Esophagus squamous epithelium (tissue), 5 donors: ENCODE measurements at regions not wholly inside any gene's neighbourhood (a gene's known extent, or its start where the extent isn't known, plus 50 kb on each side); places are given as distances from the start of the nearest gene placed in this dataset.

ENCODE experiments used
- DNase-seq: peaks from one replicate; lab custom pipeline; 2025; lab: John Stamatoyannopoulos, UW
- H3K27ac ChIP-seq, 4 donors: fragments of 200-600 bp; sonication (generic); one replicate each; pipeline ENCODE4 v1.5.1; 2016 to 2019; ENCODE audit warnings: mild to moderate bottlenecking in 1 of 4
- H3K27me3 ChIP-seq, 4 donors: fragments of 200-600 bp; sonication (generic); 1 replicate in 3 of 4; 2 replicates in 1 of 4; pipeline versions ENCODE4 v1.5.1 to v1.6.0; 2017 to 2021; ENCODE audit warnings: antibody characterized with exemption in 1 of 4
- H3K36me3 ChIP-seq, 3 donors: fragments of 200-600 bp; sonication (generic); one replicate each; pipeline ENCODE4 v1.5.1; 2016 to 2019
- H3K4me1 ChIP-seq, 3 donors: fragments of 200-600 bp; sonication (generic); one replicate each; pipeline ENCODE4 v1.5.1; 2017 to 2019
- H3K4me3 ChIP-seq, 4 donors: fragments of 200-600 bp; sonication (generic); 1 replicate in 3 of 4; 2 replicates in 1 of 4; pipeline ENCODE4 v1.5.1; 2016 to 2019; ENCODE audit warnings: mild to moderate bottlenecking in 2 of 4, moderate library complexity in 1 of 4
- H3K9me3 ChIP-seq, 3 donors: fragments of 200-600 bp; sonication (generic); one replicate each; pipeline ENCODE4 v1.5.1; 2016 to 2019
- POLR2A ChIP-seq, 4 donors: fragments of 450-650 bp; IDR thresholded peaks; one replicate each; pipeline ENCODE4 v1.6.1; 2017; ENCODE audit warnings: antibody characterized with exemption in 4 of 4, mild to moderate bottlenecking in 4 of 4, moderate library complexity in 3 of 4
- WGBS, 2 donors: methylation state at CpG; one replicate each; pipeline ENCODE4 v1.1.5; 2018; 5-methylcytosine and 5-hydroxymethylcytosine counted together
- intact Hi-C: fragments of 100-400 bp; cut with DNase I; formaldehyde crosslinking; loops from one replicate; pipeline ENCODE4 v1.15.0; 2022
- TF ChIP-seq, protein P1 (sequence below), 6 experiments: fragments of 450-650 bp in 4 of 6; fragments of 200-600 bp in 2 of 6; sonication (generic) in 2 of 6; IDR thresholded peaks; one replicate each; pipeline ENCODE4 v1.5.1; 2016 to 2019; ENCODE audit warnings: antibody characterized with exemption in 6 of 6, mild to moderate bottlenecking in 4 of 6, moderate library complexity in 4 of 6
- donor health status: DM: yes; HTN: yes; CAD: no.

DNA sequence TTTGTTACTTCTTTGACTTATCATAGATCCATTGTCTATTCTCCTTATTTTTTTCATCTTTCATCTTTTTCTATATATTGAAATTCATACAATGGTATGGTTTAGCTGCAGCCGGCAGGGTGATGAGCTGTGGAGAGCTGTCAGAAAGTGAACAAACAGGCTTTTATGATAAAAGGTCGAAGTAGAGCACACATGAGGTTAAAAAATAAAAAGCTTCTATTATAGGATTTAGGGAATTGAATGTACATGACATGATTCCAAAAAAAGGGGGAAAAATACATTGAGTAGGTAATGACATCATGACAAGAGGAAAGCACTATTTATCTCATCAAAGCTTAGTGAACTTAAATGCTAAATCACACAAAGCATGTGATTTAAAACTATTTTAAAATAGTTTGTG, 884.8 kb downstream of the METTL15 start:
- no peak for TF ChIP-seq POLR2A (IDR thresholded peaks at IDR 0.05)
- TF ChIP-seq, protein P1, sequence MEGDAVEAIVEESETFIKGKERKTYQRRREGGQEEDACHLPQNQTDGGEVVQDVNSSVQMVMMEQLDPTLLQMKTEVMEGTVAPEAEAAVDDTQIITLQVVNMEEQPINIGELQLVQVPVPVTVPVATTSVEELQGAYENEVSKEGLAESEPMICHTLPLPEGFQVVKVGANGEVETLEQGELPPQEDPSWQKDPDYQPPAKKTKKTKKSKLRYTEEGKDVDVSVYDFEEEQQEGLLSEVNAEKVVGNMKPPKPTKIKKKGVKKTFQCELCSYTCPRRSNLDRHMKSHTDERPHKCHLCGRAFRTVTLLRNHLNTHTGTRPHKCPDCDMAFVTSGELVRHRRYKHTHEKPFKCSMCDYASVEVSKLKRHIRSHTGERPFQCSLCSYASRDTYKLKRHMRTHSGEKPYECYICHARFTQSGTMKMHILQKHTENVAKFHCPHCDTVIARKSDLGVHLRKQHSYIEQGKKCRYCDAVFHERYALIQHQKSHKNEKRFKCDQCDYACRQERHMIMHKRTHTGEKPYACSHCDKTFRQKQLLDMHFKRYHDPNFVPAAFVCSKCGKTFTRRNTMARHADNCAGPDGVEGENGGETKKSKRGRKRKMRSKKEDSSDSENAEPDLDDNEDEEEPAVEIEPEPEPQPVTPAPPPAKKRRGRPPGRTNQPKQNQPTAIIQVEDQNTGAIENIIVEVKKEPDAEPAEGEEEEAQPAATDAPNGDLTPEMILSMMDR (IDR thresholded peaks at IDR 0.05), result no peak
- no peak for DNase-seq
- 0 to 25% methylated on average over 1 to 2 of the region's 2 CpGs for WGBS, 2 donors

DNA sequence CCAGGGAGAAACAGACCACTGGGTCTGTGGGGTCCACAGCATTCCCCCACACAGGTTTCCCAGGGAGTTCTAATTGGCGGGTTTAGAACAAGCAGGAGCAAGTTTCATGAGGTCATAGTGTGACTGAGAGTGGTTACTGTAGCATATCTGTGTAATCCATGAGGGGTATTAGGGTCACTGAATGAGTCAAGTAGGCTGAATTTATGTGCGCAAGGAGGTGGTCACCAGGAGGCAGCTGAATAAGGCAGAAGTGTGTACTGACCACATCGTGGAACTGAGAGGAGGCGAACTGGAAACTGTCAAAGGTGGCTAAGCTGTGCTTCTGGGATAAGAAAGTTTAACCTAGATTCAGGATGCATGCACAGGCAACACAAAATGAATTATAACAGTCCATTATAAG, 876.0 kb downstream of the METTL15 start:
- no peaks in the 10 kb centered on the region for H3K9me3 ChIP-seq
- no peak for TF ChIP-seq POLR2A (IDR thresholded peaks at IDR 0.05)
- TF ChIP-seq, protein P1 (IDR thresholded peaks at IDR 0.05), result no peak
- WGBS, 2 donors, result 87 to 89% methylated on average over 4 of the region's 4 CpGs
- H3K27ac ChIP-seq, result no peak overlapping the region
- intact Hi-C loops, result no loop called here
- no peaks in the 10 kb centered on the region for H3K27me3 ChIP-seq
- no peak for DNase-seq
- H3K4me3 ChIP-seq, result no peak overlapping the region
- H3K4me1 ChIP-seq, result no peaks in the 10 kb centered on the region
- no peaks in the 10 kb centered on the region for H3K36me3 ChIP-seq

More for the DNA sequence above, 884.8 kb downstream of the METTL15 start:
- intact Hi-C loops, result no loop called here
- Histone ChIP-seq H3K27ac (no peak overlapping the region), H3K4me1 (no peaks in the 10 kb centered on the region), H3K36me3 (no peaks in the 10 kb centered on the region), H3K4me3 (no peak overlapping the region), H3K9me3 (no peaks in the 10 kb centered on the region), H3K27me3 (no peaks in the 10 kb centered on the region)

DNA sequence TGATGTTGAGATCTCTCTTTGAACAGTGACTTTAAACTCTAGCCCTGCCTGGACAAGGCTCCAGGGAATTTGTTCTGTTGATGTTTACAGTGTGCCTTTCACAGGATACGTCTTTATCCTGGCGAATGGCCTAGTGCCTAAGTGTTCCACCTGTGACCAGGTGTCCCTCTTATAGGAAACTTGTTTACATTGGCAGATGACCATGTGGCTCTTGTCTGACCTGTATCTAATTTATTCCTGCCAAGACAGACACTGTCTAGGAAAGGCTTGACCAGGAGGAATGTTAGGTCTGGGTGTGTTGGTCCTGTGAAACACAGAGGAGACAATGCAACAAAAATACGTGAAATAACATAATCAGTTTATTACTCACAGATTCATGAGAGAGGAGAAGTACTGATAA, 875.6 kb downstream of the METTL15 start:
- H3K4me3 ChIP-seq, result no peak overlapping the region
- WGBS, 2 donors, result 80 to 81% methylated on average over 3 of the region's 3 CpGs
- H3K9me3 ChIP-seq, result no peaks in the 10 kb centered on the region
- H3K27me3 ChIP-seq, result no peaks in the 10 kb centered on the region
- H3K4me1 ChIP-seq, result no peaks in the 10 kb centered on the region
- intact Hi-C loops, result no loop called here
- no peak overlapping the region for H3K27ac ChIP-seq
- TF ChIP-seq POLR2A (IDR thresholded peaks at IDR 0.05), result no peak
- H3K36me3 ChIP-seq, result no peaks in the 10 kb centered on the region
- DNase-seq, result no peak

DNA sequence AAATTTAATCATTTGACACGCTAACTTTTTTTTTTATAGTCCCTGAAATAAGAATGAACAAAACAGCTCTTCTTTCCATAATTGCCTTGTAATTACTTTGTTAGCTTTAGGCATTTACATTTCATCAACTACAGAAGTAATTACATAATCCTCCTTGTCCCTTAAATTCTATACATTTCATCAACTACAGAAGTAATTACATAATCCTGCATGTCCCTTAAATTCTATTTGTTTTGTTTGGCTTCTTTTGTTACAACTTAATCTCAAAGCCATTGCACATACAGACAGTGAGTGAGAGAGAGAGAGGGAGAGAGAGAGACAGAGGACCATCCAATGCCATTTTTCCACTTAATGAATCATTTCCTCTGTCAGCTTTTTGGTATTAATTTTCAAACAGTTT, 873.2 kb downstream of the METTL15 start:
- H3K36me3 ChIP-seq, result no peaks in the 10 kb centered on the region
- H3K4me3 ChIP-seq, result no peak overlapping the region
- H3K27me3 ChIP-seq, result no peaks in the 10 kb centered on the region
- no peaks in the 10 kb centered on the region for H3K4me1 ChIP-seq
- no peak overlapping the region for H3K27ac ChIP-seq
- 28 to 32% methylated on average over 1 of the region's 1 CpG for WGBS, 2 donors
- no peak for DNase-seq
- intact Hi-C loops, result no loop called here
- TF ChIP-seq, protein P1 (IDR thresholded peaks at IDR 0.05), result no peak
- no peak for TF ChIP-seq POLR2A (IDR thresholded peaks at IDR 0.05)
- H3K9me3 ChIP-seq, result no peaks in the 10 kb centered on the region

DNA sequence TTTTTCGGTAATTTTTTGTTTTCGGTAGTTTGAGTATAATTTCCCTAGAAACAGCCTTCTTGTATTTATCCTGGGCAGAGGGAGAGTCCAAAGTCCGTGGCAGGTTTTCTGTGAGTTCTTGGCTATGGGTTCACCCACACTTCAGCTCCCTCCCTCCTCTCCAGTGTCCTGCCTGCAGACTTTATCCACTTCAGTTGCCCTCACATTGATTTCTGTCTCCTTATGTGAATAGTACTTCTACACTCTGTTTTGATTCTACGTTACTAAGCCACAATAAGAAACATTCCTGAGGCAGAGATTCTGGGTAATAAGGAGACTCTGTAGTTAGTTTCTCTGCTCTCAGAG, 868.6 kb downstream of the METTL15 start:
- Histone ChIP-seq H3K27me3 (no peaks in the 10 kb centered on the region), H3K36me3 (no peaks in the 10 kb centered on the region), H3K27ac (no peak overlapping the region), H3K9me3 (no peaks in the 10 kb centered on the region), H3K4me1 (no peaks in the 10 kb centered on the region), H3K4me3 (no peak overlapping the region)
- no peak for TF ChIP-seq POLR2A (IDR thresholded peaks at IDR 0.05)
- TF ChIP-seq, protein P1 (IDR thresholded peaks at IDR 0.05), result no peak
- no peak for DNase-seq
- intact Hi-C loops, result no loop called here
- 63 to 79% methylated on average over 4 of the region's 4 CpGs for WGBS, 2 donors
